Neural progenitor cell (in vitro differentiated cells): ENCODE measurements at regions not wholly inside any gene's neighbourhood (a gene's known extent, or its start where the extent isn't known, plus 50 kb on each side); places are given as distances from the start of the nearest gene placed in this dataset.

Source experiments
- DNase-seq: peaks from one replicate; pipeline ENCODE4 v3.0.0-alpha.2; 2016; ENCODE audit warnings: low spot score
- H2AFZ ChIP-seq: fragments of 200-600 bp; sonication (generic); replicated peaks from 2 replicates; pipeline ENCODE4 v1.6.1; 2016; ENCODE audit warnings: antibody characterized with exemption
- H3F3A ChIP-seq: fragments of 200-600 bp; sonication (generic); 2 replicates; pipeline ENCODE4 v1.6.1; 2016; ENCODE audit warnings: antibody characterized with exemption, low read depth
- H3K27ac ChIP-seq: fragments of 200-600 bp; sonication (generic); 2 replicates; pipeline ENCODE4 v1.5.1; 2016; ENCODE audit warnings: mild to moderate bottlenecking
- H3K27me3 ChIP-seq: fragments of 200-600 bp; sonication (generic); 2 replicates; pipeline ENCODE4 v1.6.1; 2016; ENCODE audit warnings: mild to moderate bottlenecking, moderate library complexity
- H3K36me3 ChIP-seq: fragments of 200-600 bp; sonication (generic); 2 replicates; pipeline ENCODE4 v1.5.1; 2016
- H3K4me1 ChIP-seq: fragments of 200-600 bp; sonication (generic); 2 replicates; pipeline ENCODE4 v1.6.1; 2016; ENCODE audit warnings: mixed run types
- H3K4me2 ChIP-seq: fragments of 200-600 bp; sonication (generic); 2 replicates; pipeline ENCODE4 v1.6.1; 2016
- H3K4me3 ChIP-seq: fragments of 200-600 bp; sonication (generic); 2 replicates; pipeline ENCODE4 v1.5.1; 2016
- H3K79me2 ChIP-seq: fragments of 200-600 bp; sonication (generic); 2 replicates; pipeline ENCODE4 v1.6.1; 2016; ENCODE audit warnings: low read depth
- H3K9ac ChIP-seq: fragments of 200-600 bp; sonication (generic); 2 replicates; pipeline ENCODE4 v1.6.1; 2016
- H3K9me3 ChIP-seq: fragments of 200-600 bp; sonication (generic); 2 replicates; pipeline ENCODE4 v1.5.1; 2016; ENCODE audit warnings: low read depth
- H4K20me1 ChIP-seq: fragments of 200-600 bp; sonication (generic); 2 replicates; pipeline ENCODE4 v1.6.1; 2016; ENCODE audit warnings: low read depth
- H3K27ac Mint-ChIP-seq: 3 replicates; pipeline ENCODE4 v1.8.0; 2021; ENCODE audit warnings: mixed read lengths
- H3K27me3 Mint-ChIP-seq: 2 replicates; pipeline ENCODE4 v1.8.0; 2022; ENCODE audit warnings: low read depth, mild to moderate bottlenecking, inconsistent platforms, moderate library complexity, mixed read lengths; ENCODE audit not compliant: insufficient read depth
- H3K36me3 Mint-ChIP-seq: 3 replicates; pipeline ENCODE4 v1.8.0; 2021; ENCODE audit warnings: mixed read lengths
- H3K4me1 Mint-ChIP-seq: 3 replicates; pipeline ENCODE4 v1.8.0; 2021; ENCODE audit warnings: mixed read lengths
- H3K4me3 Mint-ChIP-seq: 3 replicates; pipeline ENCODE4 v1.8.0; 2021; ENCODE audit warnings: mild to moderate bottlenecking, moderate library complexity, mixed read lengths
- H3K9me3 Mint-ChIP-seq: 3 replicates; pipeline ENCODE4 v1.8.0; 2020; ENCODE audit warnings: mixed read lengths
- CTCF ChIP-seq: fragments of 200-600 bp; sonication (generic); IDR thresholded peaks from 2 replicates; pipeline ENCODE4 v1.5.1; 2017; ENCODE audit warnings: antibody characterized with exemption, mild to moderate bottlenecking
- EZH2 ChIP-seq: fragments of 200-600 bp; sonication (generic); IDR thresholded peaks from 2 replicates; pipeline ENCODE4 v1.6.1; 2017; ENCODE audit warnings: antibody characterized with exemption, mild to moderate bottlenecking, moderate library complexity
- EZH2phosphoT487 ChIP-seq: fragments of 200-600 bp; sonication (generic); IDR thresholded peaks from 2 replicates; pipeline ENCODE4 v1.6.1; 2017; ENCODE audit warnings: antibody characterized with exemption

GRCh38 chr11:37557990-37558389 is 960.0 kb upstream of the RAG2 start:
- Histone ChIP-seq H3K79me2 (no peaks in the 10 kb centered on the region), H3K27ac (no peak overlapping the region), H3K4me2 (no peak overlapping the region), H3F3A (no peaks in the 10 kb centered on the region), H3K4me3 (no peak overlapping the region), H4K20me1 (no peaks in the 10 kb centered on the region), H2AFZ (no peak overlapping the region), H3K9ac (no peak overlapping the region), H3K9me3 (no peaks in the 10 kb centered on the region), H3K4me1 (no peaks in the 10 kb centered on the region), H3K36me3 (no peaks in the 10 kb centered on the region), H3K27me3 (no peaks in the 10 kb centered on the region)
- TF ChIP-seq EZH2 (no peak), CTCF (no peak), EZH2phosphoT487 (no peak)
- Mint-ChIP-seq H3K36me3 (no peaks in the 10 kb centered on the region), H3K4me3 (no peak overlapping the region), H3K27ac (no peak overlapping the region), H3K4me1 (peaks cover 14% of the 10 kb centered on the region), H3K9me3 (no peaks in the 10 kb centered on the region), H3K27me3 (no peaks in the 10 kb centered on the region)
- DNase-seq, result no peak

DNA sequence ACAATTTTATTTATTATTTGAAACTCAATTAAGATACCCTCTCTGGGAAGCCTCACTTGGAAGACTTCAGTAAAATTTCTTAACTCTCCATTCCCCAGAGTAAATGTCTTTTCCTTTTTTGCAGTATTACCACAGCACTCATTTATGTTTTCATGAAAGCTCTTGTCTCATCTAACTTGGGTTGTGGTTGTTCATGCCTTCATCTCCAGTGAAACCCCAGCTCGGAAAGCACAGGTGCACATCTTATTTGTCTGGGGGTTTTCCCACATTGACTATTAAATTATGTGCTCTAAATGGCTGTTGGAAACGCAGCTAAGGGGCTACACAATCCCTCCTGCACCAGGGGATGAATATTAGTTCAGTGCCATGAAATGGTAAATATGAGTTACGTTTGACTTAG is 954.2 kb upstream of the RAG2 start:
- Mint-ChIP-seq H3K4me1 (no peaks in the 10 kb centered on the region), H3K9me3 (no peaks in the 10 kb centered on the region), H3K36me3 (no peaks in the 10 kb centered on the region), H3K27ac (no peak overlapping the region), H3K27me3 (no peaks in the 10 kb centered on the region), H3K4me3 (no peak overlapping the region)
- TF ChIP-seq CTCF (no peak), EZH2 (no peak), EZH2phosphoT487 (no peak)
- Histone ChIP-seq H3K9me3 (no peaks in the 10 kb centered on the region), H3K4me1 (no peaks in the 10 kb centered on the region), H3K79me2 (no peaks in the 10 kb centered on the region), H3K27ac (no peak overlapping the region), H3K27me3 (no peaks in the 10 kb centered on the region), H4K20me1 (no peaks in the 10 kb centered on the region), H3K4me2 (no peak overlapping the region), H3K9ac (no peak overlapping the region), H2AFZ (no peak overlapping the region), H3K36me3 (no peaks in the 10 kb centered on the region), H3K4me3 (no peak overlapping the region), H3F3A (no peaks in the 10 kb centered on the region)
- no peak for DNase-seq

DNA sequence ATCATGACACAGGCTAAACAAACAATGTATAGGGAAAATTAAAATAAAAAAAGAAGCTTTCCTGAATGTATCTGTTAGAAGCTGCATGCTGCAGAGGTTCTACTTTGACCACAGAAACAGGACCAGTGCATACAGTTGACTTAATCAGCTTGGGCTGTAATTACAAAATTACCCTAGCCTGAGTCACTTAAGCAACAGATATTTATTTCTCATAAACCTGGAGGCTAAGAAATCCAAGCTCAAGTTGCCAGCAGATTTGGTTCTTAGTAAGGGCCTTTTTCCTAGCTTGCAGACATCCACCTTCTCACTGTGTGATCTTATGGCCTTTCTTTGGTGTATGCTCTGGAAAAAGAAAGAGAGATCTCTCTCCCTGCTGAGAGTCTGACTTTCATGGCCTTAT is 946.5 kb upstream of the RAG2 start:
- Mint-ChIP-seq H3K27me3 (no peaks in the 10 kb centered on the region), H3K4me3 (no peak overlapping the region), H3K27ac (no peak overlapping the region), H3K36me3 (peaks cover 4% of the 10 kb centered on the region), H3K9me3 (peaks cover 16% of the 10 kb centered on the region), H3K4me1 (no peaks in the 10 kb centered on the region)
- DNase-seq, result no peak
- Histone ChIP-seq H3K9me3 (no peaks in the 10 kb centered on the region), H3F3A (no peaks in the 10 kb centered on the region), H3K27ac (no peak overlapping the region), H4K20me1 (no peaks in the 10 kb centered on the region), H3K9ac (no peak overlapping the region), H3K4me2 (no peak overlapping the region), H2AFZ (no peak overlapping the region), H3K79me2 (no peaks in the 10 kb centered on the region), H3K4me1 (no peaks in the 10 kb centered on the region), H3K27me3 (no peaks in the 10 kb centered on the region), H3K36me3 (no peaks in the 10 kb centered on the region), H3K4me3 (no peak overlapping the region)
- TF ChIP-seq CTCF (no peak), EZH2phosphoT487 (no peak), EZH2 (no peak)

DNA sequence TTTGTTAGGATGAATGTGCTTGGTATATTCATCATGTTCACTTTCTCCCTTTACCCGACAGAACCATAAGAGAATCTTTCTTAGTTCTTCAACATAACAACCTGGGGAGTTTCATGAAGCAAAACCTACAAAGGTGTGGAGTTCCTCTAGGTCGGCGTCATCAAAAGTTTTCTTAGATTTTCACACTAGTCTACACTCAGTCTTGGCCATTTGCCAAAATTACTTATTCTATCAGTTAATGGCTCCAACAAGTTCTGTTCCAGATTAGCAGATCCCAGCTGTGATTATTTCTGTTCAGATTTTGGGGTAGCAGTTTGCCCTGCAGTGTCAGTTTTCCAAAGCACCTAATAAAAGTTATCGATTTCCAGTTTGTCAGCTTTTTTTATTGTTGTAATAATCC is 935.8 kb upstream of the RAG2 start:
- H3K4me3 ChIP-seq, result no peak overlapping the region
- no peak overlapping the region for H3K4me3 Mint-ChIP-seq
- H3K27ac Mint-ChIP-seq, result no peak overlapping the region
- H3K79me2 ChIP-seq, result no peaks in the 10 kb centered on the region
- peaks cover 2% of the 10 kb centered on the region for H3K27me3 Mint-ChIP-seq
- H4K20me1 ChIP-seq, result no peaks in the 10 kb centered on the region
- H3K36me3 Mint-ChIP-seq, result peaks cover 5% of the 10 kb centered on the region
- H3F3A ChIP-seq, result no peaks in the 10 kb centered on the region
- H3K27ac ChIP-seq, result no peak overlapping the region
- H3K9me3 ChIP-seq, result no peaks in the 10 kb centered on the region
- no peak overlapping the region for H2AFZ ChIP-seq
- H3K4me1 Mint-ChIP-seq, result peaks cover 10% of the 10 kb centered on the region
- H3K9ac ChIP-seq, result no peak overlapping the region
- TF ChIP-seq EZH2phosphoT487 (no peak), CTCF (no peak), EZH2 (no peak)
- peaks cover 23% of the 10 kb centered on the region for H3K9me3 Mint-ChIP-seq
- H3K36me3 ChIP-seq, result no peaks in the 10 kb centered on the region
- DNase-seq, result no peak
- no peak overlapping the region for H3K4me2 ChIP-seq
- peaks cover 14% of the 10 kb centered on the region for H3K4me1 ChIP-seq
- H3K27me3 ChIP-seq, result no peaks in the 10 kb centered on the region
